ENCODE measurements at regions not wholly inside any gene's neighbourhood (a gene's known extent, or its start where the extent isn't known, plus 50 kb on each side); places are given as distances from the start of the nearest gene placed in this dataset.
"Not testable (repeated sequence)": the region's sequence is repeated elsewhere in the genome, so short reads cannot be mapped to it uniquely, and the experiment has no call there.

GRCh38 chr5:130868186-130868840, 296.7 kb downstream of the HINT1 start:
- no peak for DNase-seq (ENCODE audit: low read depth in 4 of 4, low spot score in 2 of 4)

GRCh38 chr5:130845049-130845765, 319.8 kb downstream of the HINT1 start:
- no peak for DNase-seq (ENCODE audit: low read depth in 4 of 4, low spot score in 2 of 4)

- no peak for DNase-seq (ENCODE audit: low read depth in 4 of 4, low spot score in 2 of 4)
These were observed 328.1 kb downstream of the HINT1 start for GRCh38 chr5:130836729-130837649.

- not testable (repeated sequence) for DNase-seq (ENCODE audit: low read depth in 4 of 4, low spot score in 2 of 4)
These were observed 347.3 kb downstream of the HINT1 start for GRCh38 chr5:130817598-130818384.

- no peak for DNase-seq (ENCODE audit: low read depth in 4 of 4, low spot score in 2 of 4)
These were observed 349.8 kb downstream of the HINT1 start for GRCh38 chr5:130815246-130815645.

- no peak for DNase-seq (ENCODE audit: low read depth in 4 of 4, low spot score in 2 of 4)
These were observed 356.4 kb downstream of the HINT1 start for GRCh38 chr5:130808691-130809090.

GRCh38 chr5:130805648-130806047, 359.4 kb downstream of the HINT1 start:
- no peak for DNase-seq (ENCODE audit: low read depth in 4 of 4, low spot score in 2 of 4)

GRCh38 chr5:130805036-130805435, 360.0 kb downstream of the HINT1 start:
- DNase-seq (ENCODE audit: low read depth in 4 of 4, low spot score in 2 of 4) = no peak

- DNase-seq (ENCODE audit: low read depth in 4 of 4, low spot score in 2 of 4) = no peak
These were observed 363.1 kb downstream of the HINT1 start for GRCh38 chr5:130801963-130802362.

- no peak for DNase-seq (ENCODE audit: low read depth in 4 of 4, low spot score in 2 of 4)
These were observed 366.0 kb downstream of the HINT1 start for GRCh38 chr5:130799015-130799414.

- DNase-seq (ENCODE audit: low read depth in 4 of 4, low spot score in 2 of 4) = no peak
These were observed 367.8 kb downstream of the HINT1 start for GRCh38 chr5:130797303-130797702.

GRCh38 chr5:130796902-130797301, 368.2 kb downstream of the HINT1 start:
- DNase-seq (ENCODE audit: low read depth in 4 of 4, low spot score in 2 of 4) = no peak

GRCh38 chr5:130796032-130796431, 369.0 kb downstream of the HINT1 start:
- no peak for DNase-seq (ENCODE audit: low read depth in 4 of 4, low spot score in 2 of 4)

- DNase-seq (ENCODE audit: low read depth in 4 of 4, low spot score in 2 of 4) = no peak
These were observed 370.0 kb downstream of the HINT1 start for GRCh38 chr5:130795037-130795436.

GRCh38 chr5:130777794-130778193, 387.3 kb downstream of the HINT1 start:
- no peak for DNase-seq (ENCODE audit: low read depth in 4 of 4, low spot score in 2 of 4)

- DNase-seq (ENCODE audit: low read depth in 4 of 4, low spot score in 2 of 4) = no peak
These were observed 391.2 kb downstream of the HINT1 start for GRCh38 chr5:130773813-130774212.

- DNase-seq (ENCODE audit: low read depth in 4 of 4, low spot score in 2 of 4) = no peak
These were observed 403.0 kb downstream of the HINT1 start for GRCh38 chr5:130762031-130762430.

- no peak for DNase-seq (ENCODE audit: low read depth in 4 of 4, low spot score in 2 of 4)
These were observed 406.0 kb downstream of the HINT1 start for GRCh38 chr5:130759061-130759460.

GRCh38 chr5:130747556-130747955, 417.5 kb downstream of the HINT1 start:
- no peak for DNase-seq (ENCODE audit: low read depth in 4 of 4, low spot score in 2 of 4)

- not testable (repeated sequence) for DNase-seq (ENCODE audit: low read depth in 4 of 4, low spot score in 2 of 4)
These were observed 418.4 kb downstream of the HINT1 start for GRCh38 chr5:130746641-130747040.

Data from left renal cortex interstitium (tissue), 4 donors.